GM12872 (cell line): ENCODE measurements at regions not wholly inside any gene's neighbourhood (a gene's known extent, or its start where the extent isn't known, plus 50 kb on each side); places are given as distances from the start of the nearest gene placed in this dataset.

Experiments used
- CTCF ChIP-seq: IDR thresholded peaks from 3 replicates; pipeline ENCODE4 v1.5.1; 2011; ENCODE audit warnings: low read depth, mild to moderate bottlenecking, low read length, moderate library complexity; ENCODE audit not compliant: insufficient read depth

- no peak for TF ChIP-seq CTCF
Observed at GRCh38 chr22:49639956-49640355, 187.7 kb downstream of the BRD1 start.

- no peak for TF ChIP-seq CTCF
Observed at GRCh38 chr22:49638788-49639187, 188.9 kb downstream of the BRD1 start.

GRCh38 chr22:49638001-49638400 lies 189.7 kb downstream of the BRD1 start:
- no peak for TF ChIP-seq CTCF

- TF ChIP-seq CTCF: no peak
Observed at GRCh38 chr22:49637255-49637760, 190.4 kb downstream of the BRD1 start.

GRCh38 chr22:49636649-49637048 lies 191.0 kb downstream of the BRD1 start:
- no peak for TF ChIP-seq CTCF

- no peak for TF ChIP-seq CTCF
Observed at GRCh38 chr22:49636214-49636613, 191.5 kb downstream of the BRD1 start.

- TF ChIP-seq CTCF: no peak
Observed at GRCh38 chr22:49634006-49634772, 193.5 kb downstream of the BRD1 start.

GRCh38 chr22:49633010-49633324 lies 194.7 kb downstream of the BRD1 start:
- TF ChIP-seq CTCF: no peak
